GM19468 (cell line): ENCODE measurements at regions not wholly inside any gene's neighbourhood (a gene's known extent, or its start where the extent isn't known, plus 50 kb on each side); places are given as distances from the start of the nearest gene placed in this dataset.
"Not testable (repeated sequence)": the region's sequence is repeated elsewhere in the genome, so short reads cannot be mapped to it uniquely, and the experiment has no call there.

Source experiments
- ATAC-seq: cut with Tn5 transposase; IDR thresholded peaks from one replicate; pipeline ENCODE4 v1.9.1; 2021; ENCODE audit warnings: mild to moderate bottlenecking, moderate library complexity, moderate number of reproducible peaks; ENCODE audit not compliant: unreplicated experiment; ENCODE audit errors: extremely low read depth

GRCh38 chr6:105692613-105693215, 289.8 kb upstream of the PREP start:
- no peak for ATAC-seq

GRCh38 chr6:105691971-105692370, 289.1 kb upstream of the PREP start:
- ATAC-seq, result no peak

DNA sequence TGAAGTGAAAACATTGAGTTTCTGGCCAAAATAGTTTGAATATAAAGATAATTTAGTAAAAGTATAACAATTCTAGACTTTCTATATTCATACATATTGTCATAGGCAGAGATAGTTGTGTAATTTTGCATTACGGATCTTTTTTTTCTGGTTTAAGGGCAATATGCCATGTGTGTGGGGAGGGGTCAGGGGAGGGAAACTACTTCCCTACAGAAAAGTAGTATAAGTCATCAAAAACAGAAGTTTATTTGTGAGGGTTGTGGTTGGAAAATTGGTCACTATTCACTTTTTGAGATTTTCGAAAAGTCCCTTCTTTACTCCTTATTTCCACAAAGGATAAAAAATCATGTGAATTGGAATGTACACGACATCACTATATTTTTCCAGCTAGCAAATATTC, 288.2 kb upstream of the PREP start:
- ATAC-seq, result no peak

DNA sequence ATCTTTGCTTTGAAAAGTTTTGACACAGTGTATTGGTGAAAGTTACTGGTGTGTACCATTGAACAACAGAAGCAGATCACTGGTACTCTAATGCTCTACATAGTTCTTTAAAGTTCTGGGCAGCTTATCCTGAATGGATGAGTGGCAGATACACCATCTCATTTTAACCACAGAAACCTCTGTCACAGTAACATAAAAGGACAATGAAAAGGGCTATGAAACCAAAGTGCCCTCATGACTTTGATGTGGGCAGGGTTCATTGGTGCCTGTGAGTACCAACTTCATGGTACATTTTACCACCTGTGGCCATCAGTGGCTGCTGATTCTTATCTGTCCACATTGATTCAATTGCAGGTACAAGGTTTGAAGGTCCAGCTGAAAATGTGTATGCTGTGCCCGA, 285.7 kb upstream of the PREP start:
- ATAC-seq, result no peak

DNA sequence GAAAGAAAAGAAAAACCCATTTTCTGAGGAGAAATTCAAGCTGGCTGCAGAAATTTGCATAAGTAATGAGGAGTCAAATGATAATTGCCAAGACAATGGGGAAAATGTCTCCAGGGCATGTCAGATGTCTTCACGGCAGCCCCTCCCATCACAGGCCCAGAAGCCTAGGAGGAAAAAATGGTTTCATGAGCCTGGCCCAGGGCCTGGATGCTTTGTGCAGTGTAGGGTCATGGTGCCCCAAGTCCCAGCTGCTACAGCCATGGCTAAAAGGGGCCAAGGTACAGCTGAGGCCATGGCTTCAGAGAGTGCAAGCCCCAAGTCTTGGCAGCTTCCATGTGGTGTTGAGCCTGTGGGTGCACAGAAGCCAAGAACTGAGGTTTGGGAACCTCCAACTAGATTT, 283.9 kb upstream of the PREP start:
- ATAC-seq, result not testable (repeated sequence)

DNA sequence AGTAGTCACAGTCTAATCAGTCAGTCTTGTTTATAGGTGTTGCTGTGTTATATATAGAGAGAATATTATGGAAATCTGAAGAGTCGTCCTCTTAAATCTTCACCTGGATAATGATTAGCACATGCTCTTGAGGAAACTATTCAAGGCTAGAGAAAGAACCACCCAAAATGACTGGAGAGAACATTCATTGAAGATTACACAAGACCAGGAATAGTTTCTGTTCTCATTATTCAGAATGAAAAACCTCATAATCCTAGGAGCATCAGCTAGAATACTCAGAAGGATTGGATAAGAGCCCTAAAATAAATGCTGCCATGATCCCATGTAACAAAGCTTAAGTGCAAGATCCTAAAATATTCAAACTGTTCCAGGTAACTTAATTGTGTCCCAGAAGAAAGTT, 278.2 kb upstream of the PREP start:
- no peak for ATAC-seq

DNA sequence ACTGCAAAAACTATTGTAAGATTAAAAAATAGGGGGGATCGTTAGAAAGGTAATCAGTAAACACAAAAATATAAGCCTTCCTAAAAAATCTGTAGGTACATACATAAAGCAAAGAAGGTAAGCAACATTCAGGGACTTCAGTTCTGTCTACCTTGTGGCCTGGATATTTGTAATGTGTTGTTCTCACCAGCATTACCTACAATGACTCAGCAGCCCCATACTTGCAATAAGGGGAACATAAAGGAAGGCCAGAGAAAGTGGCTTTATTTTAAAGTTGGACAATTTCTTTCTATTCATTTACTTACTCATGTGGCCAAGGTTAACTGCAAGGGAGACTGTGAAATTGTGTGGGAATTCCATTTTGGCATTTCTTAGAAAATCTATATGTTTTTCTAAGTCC, 277.2 kb upstream of the PREP start:
- no peak for ATAC-seq

- no peak for ATAC-seq
Observed at GRCh38 chr6:105678516-105678915, 275.6 kb upstream of the PREP start.

- ATAC-seq, result no peak
Observed at GRCh38 chr6:105677671-105678475, 275.0 kb upstream of the PREP start.

GRCh38 chr6:105676857-105677256, 274.0 kb upstream of the PREP start:
- ATAC-seq, result no peak

- no peak for ATAC-seq
Observed at GRCh38 chr6:105675715-105676397, 273.0 kb upstream of the PREP start.

- not testable (repeated sequence) for ATAC-seq
Observed at GRCh38 chr6:105672856-105673538, 270.1 kb upstream of the PREP start.

DNA sequence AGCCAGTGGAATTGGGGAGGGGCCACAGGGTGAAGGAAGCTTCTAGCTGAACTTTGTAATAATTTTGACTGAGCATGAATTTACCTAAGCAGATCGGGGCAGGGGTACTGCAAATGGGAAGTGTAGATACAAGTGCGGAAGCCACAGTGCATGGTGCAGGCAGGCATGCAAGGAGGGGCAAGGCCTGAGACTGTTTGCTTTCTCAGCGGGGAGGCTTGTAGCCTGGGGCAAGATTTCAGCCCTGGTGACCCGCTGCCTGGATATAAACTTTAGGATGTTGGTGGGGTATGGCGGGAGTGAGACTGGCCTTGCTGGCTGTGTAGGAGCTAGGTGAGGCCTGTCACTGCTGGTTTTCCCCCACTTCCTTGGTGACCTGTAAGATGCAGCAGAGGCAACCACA, 266.4 kb upstream of the PREP start:
- no peak for ATAC-seq

DNA sequence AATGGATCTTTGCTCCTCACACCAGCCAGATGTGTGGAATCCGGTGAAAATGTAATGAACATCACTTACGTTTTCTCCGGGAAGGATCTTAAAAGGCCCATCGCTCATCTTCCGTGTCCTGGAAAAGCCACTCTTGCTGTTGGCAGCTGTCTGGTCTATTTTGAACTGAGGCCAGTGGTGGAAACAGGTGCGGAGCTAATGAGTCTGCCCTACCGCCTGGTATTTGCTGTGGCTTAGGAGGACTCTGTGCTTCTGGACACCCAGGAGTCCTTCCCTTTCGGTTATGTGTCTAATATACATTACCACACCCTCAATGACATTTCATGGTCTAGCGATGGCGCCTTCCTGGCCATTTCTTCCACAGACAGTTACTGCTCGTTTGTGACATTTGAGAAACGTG, 264.2 kb upstream of the PREP start:
- no peak for ATAC-seq

DNA sequence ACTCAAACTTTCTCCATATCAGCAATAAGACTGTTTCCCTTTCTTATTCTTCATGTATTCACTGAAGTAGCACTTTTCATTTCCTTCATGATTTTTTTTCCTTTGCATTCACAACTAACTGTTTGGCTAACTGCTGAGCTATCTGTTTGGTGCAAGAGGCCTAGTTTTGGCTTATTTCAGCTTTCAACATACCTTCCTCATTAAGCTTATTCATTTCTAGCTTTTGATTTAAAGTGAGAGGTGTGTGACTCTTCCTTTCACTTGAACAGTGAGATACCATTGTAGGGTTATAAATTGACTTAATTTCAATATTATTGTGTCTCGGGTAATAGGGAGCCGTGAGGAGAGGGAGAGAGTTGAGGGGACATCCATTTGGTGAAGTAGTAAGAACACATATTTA, 262.0 kb upstream of the PREP start:
- no peak for ATAC-seq

GRCh38 chr6:105651969-105652368, 249.1 kb upstream of the PREP start:
- ATAC-seq, result no peak

DNA sequence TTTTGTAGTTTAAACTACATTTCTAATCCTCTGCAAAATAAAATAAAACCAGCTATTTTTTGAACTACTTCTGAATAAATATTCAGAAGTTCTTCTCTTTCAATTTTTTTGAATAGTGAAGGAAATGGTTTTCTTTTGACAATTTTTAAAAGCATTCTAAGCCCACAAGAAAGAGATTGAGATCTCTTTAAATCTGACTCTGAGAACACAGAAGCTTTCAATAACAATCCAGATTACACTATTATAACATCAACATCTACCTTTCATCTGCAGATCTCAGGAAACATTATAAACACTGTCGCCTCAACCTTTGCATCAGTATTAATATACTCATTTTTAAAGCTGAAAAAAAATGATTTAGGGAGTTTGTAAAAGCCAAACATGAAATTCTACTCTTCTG, 247.5 kb upstream of the PREP start:
- no peak for ATAC-seq

DNA sequence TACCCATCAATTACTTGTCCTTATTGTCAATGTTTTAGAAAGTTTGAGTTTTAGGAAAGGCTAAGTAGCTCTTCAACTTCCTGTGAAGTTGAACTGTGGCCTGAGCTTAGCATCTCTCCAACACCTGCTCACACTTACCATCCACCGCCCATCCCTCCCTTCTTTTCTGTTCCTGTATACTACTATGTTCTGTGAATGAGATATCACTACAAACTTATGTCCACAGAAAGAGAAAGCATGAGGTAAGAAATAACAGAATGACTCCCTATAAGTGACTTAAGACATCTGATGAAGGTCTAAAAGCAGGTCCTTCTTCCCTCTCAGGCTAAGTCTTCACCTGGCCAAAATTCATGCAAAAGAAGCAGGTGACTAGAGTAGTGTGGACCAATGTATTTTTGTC, 246.3 kb upstream of the PREP start:
- no peak for ATAC-seq

GRCh38 chr6:105648276-105648675, 245.4 kb upstream of the PREP start:
- no peak for ATAC-seq

DNA sequence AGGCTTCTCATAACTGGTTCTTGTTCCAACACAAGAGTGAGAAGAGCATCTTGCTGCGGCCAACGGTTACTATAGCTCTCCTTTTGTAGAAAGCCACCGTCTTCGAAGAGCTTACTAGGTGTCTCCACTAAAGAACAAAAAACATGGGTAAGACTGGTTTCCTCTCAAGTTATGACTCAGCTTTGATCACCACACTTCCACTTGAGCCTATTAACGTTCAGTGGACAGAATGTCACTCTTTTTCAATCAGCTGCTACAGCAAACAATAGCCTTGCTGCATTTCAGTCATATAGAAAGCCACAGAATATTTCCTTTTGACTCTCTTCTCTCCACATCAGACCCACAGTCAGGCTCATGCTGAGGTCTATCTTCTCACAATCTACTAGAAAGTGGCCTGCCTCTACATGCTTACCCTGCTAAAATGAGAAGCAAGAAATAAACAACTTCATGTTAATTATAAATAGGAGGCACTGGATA, 243.5 kb upstream of the PREP start:
- peak; percentile 93 for ATAC-seq

DNA sequence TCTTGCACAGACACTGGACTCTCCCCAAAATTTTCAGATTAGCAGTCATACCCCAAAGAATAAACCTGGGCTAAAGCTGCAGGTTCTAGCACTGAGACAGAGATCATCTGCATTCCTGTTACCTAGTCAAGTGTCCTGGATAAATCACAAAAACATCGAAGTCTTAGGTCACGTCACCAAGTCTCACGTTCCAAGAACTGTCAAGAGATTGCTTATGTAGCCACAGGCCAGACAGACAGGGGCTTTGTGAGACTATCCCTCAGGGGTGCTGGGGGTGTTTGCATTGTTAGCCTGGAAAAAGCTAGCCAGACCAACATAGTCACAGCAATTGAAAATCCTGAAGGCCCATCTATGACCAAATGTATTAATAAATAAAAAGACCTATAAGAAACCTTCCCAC, 243.1 kb upstream of the PREP start:
- no peak for ATAC-seq
